Hematopoietic multipotent progenitor cell (in vitro differentiated cells): ENCODE measurements at regions not wholly inside any gene's neighbourhood (a gene's known extent, or its start where the extent isn't known, plus 50 kb on each side); places are given as distances from the start of the nearest gene placed in this dataset.
"Not testable (repeated sequence)": the region's sequence is repeated elsewhere in the genome, so short reads cannot be mapped to it uniquely, and the experiment has no call there.

ENCODE experiments used
- DNase-seq, 3 donors: peaks; one replicate each; pipeline ENCODE4 v3.0.0-alpha.2; 2011 to 2015; ENCODE audit warnings: low read depth in 2 of 3, low spot score in 2 of 3

- DNase-seq: no peak
These were observed 124.4 kb upstream of the PRMT8 start for GRCh38 chr12:3366451-3367110.

- DNase-seq: no peak
These were observed 123.1 kb upstream of the PRMT8 start for GRCh38 chr12:3367750-3368444.

GRCh38 chr12:3371018-3371417 lies 120.0 kb upstream of the PRMT8 start:
- no peak for DNase-seq

- no peak for DNase-seq
These were observed 115.7 kb upstream of the PRMT8 start for GRCh38 chr12:3375326-3375725.

- DNase-seq: no peak
These were observed 114.1 kb upstream of the PRMT8 start for GRCh38 chr12:3376779-3377455.

- no peak for DNase-seq
These were observed 112.3 kb upstream of the PRMT8 start for GRCh38 chr12:3378655-3379054.

- DNase-seq: no peak
These were observed 111.9 kb upstream of the PRMT8 start for GRCh38 chr12:3379079-3379478.

- DNase-seq: no peak
These were observed 110.6 kb upstream of the PRMT8 start for GRCh38 chr12:3380200-3381043.

- DNase-seq: no peak
These were observed 109.7 kb upstream of the PRMT8 start for GRCh38 chr12:3381059-3382047.

- DNase-seq: no peak
These were observed 101.0 kb upstream of the PRMT8 start for GRCh38 chr12:3389986-3390385.

- not testable (repeated sequence) for DNase-seq
These were observed 93.4 kb upstream of the PRMT8 start for GRCh38 chr12:3397596-3397995.

GRCh38 chr12:3398196-3398789 lies 92.7 kb upstream of the PRMT8 start:
- no peak for DNase-seq

- DNase-seq: no peak
These were observed 85.2 kb upstream of the PRMT8 start for GRCh38 chr12:3405821-3406220.

GRCh38 chr12:3407723-3408122 lies 83.3 kb upstream of the PRMT8 start:
- DNase-seq: no peak

GRCh38 chr12:3409662-3410061 lies 81.3 kb upstream of the PRMT8 start:
- DNase-seq: no peak

GRCh38 chr12:3416159-3416558 lies 74.8 kb upstream of the PRMT8 start:
- DNase-seq: no peak

- no peak for DNase-seq
These were observed 74.3 kb upstream of the PRMT8 start for GRCh38 chr12:3416670-3417069.

GRCh38 chr12:3417113-3417512 lies 73.9 kb upstream of the PRMT8 start:
- no peak for DNase-seq

GRCh38 chr12:3417937-3418462 lies 73.0 kb upstream of the PRMT8 start:
- DNase-seq: no peak
